ENCODE measurements at regions not wholly inside any gene's neighbourhood (a gene's known extent, or its start where the extent isn't known, plus 50 kb on each side); places are given as distances from the start of the nearest gene placed in this dataset.

DNA sequence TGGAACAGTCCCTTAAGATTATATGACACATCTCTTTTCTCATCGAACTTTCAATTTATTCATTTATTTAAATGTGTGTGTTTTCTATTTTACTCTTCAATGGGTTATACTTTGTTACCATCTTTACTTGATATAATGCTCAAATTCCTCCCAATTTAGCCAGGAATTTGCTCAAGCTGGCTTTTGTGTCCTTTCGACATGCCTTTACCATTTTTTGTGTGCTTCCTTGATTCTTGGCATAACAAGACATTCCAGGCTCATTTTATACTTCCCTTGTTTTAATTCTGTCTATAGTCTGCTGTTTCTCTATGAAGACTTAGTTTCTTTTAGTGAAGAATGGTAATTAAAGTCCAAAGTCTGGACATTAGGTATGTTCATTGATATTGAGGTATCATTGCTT is 315.8 kb downstream of the AEBP2 start:
- TF ChIP-seq, protein P1, sequence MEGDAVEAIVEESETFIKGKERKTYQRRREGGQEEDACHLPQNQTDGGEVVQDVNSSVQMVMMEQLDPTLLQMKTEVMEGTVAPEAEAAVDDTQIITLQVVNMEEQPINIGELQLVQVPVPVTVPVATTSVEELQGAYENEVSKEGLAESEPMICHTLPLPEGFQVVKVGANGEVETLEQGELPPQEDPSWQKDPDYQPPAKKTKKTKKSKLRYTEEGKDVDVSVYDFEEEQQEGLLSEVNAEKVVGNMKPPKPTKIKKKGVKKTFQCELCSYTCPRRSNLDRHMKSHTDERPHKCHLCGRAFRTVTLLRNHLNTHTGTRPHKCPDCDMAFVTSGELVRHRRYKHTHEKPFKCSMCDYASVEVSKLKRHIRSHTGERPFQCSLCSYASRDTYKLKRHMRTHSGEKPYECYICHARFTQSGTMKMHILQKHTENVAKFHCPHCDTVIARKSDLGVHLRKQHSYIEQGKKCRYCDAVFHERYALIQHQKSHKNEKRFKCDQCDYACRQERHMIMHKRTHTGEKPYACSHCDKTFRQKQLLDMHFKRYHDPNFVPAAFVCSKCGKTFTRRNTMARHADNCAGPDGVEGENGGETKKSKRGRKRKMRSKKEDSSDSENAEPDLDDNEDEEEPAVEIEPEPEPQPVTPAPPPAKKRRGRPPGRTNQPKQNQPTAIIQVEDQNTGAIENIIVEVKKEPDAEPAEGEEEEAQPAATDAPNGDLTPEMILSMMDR (IDR thresholded peaks at IDR 0.05; ENCODE audit: insufficient read depth, low read length, severe bottlenecking): no peak
- FAIRE-seq: no peak
- no peaks in the 10 kb centered on the region for H3K36me3 ChIP-seq (ENCODE audit: control insufficient read depth, insufficient read depth, low read length)
- no peak for DNase-seq (ENCODE audit: low read depth)
- no peak overlapping the region for H3K4me3 ChIP-seq (ENCODE audit: low read depth, low read length)
- H3K27me3 ChIP-seq (ENCODE audit: control insufficient read depth, insufficient read depth, low read length): no peaks in the 10 kb centered on the region

- FAIRE-seq (no peak), DNase-seq (ENCODE audit: low read depth) (peak; percentile 45)
- TF ChIP-seq, protein P1 (IDR thresholded peaks at IDR 0.05; ENCODE audit: insufficient read depth, low read length, severe bottlenecking): peak; percentile 56
- no peaks in the 10 kb centered on the region for H3K27me3 ChIP-seq (ENCODE audit: control insufficient read depth, insufficient read depth, low read length)
- H3K36me3 ChIP-seq (ENCODE audit: control insufficient read depth, insufficient read depth, low read length): no peaks in the 10 kb centered on the region
- H3K4me3 ChIP-seq (ENCODE audit: low read depth, low read length): no peak overlapping the region
Measured at GRCh38 chr12:19757317-19757877, 318.1 kb downstream of the AEBP2 start.

- Histone ChIP-seq H3K4me3 (ENCODE audit: low read depth, low read length) (no peak overlapping the region), H3K36me3 (ENCODE audit: control insufficient read depth, insufficient read depth, low read length) (no peaks in the 10 kb centered on the region), H3K27me3 (ENCODE audit: control insufficient read depth, insufficient read depth, low read length) (no peaks in the 10 kb centered on the region)
- peak; percentile 71 for DNase-seq (ENCODE audit: low read depth)
- TF ChIP-seq, protein P1 (IDR thresholded peaks at IDR 0.05; ENCODE audit: insufficient read depth, low read length, severe bottlenecking): no peak
- FAIRE-seq: no peak
Measured at GRCh38 chr12:19759227-19759626, 319.9 kb downstream of the AEBP2 start.

GRCh38 chr12:19760611-19761010 is 321.3 kb downstream of the AEBP2 start:
- no peak for DNase-seq (ENCODE audit: low read depth)
- no peaks in the 10 kb centered on the region for H3K36me3 ChIP-seq (ENCODE audit: control insufficient read depth, insufficient read depth, low read length)
- FAIRE-seq: no peak

GRCh38 chr12:19761463-19761862 is 322.2 kb downstream of the AEBP2 start:
- no peak for FAIRE-seq
- Histone ChIP-seq H3K27me3 (ENCODE audit: control insufficient read depth, insufficient read depth, low read length) (no peaks in the 10 kb centered on the region), H3K4me3 (ENCODE audit: low read depth, low read length) (no peak overlapping the region), H3K36me3 (ENCODE audit: control insufficient read depth, insufficient read depth, low read length) (no peaks in the 10 kb centered on the region)
- no peak for DNase-seq (ENCODE audit: low read depth)
- TF ChIP-seq, protein P1 (IDR thresholded peaks at IDR 0.05; ENCODE audit: insufficient read depth, low read length, severe bottlenecking): no peak

More at GRCh38 chr12:19760611-19761010, 321.3 kb downstream of the AEBP2 start:
- TF ChIP-seq, protein P1 (IDR thresholded peaks at IDR 0.05; ENCODE audit: insufficient read depth, low read length, severe bottlenecking): no peak
- no peak overlapping the region for H3K4me3 ChIP-seq (ENCODE audit: low read depth, low read length)
- H3K27me3 ChIP-seq (ENCODE audit: control insufficient read depth, insufficient read depth, low read length): no peaks in the 10 kb centered on the region

- Histone ChIP-seq H3K36me3 (ENCODE audit: control insufficient read depth, insufficient read depth, low read length) (no peaks in the 10 kb centered on the region), H3K27me3 (ENCODE audit: control insufficient read depth, insufficient read depth, low read length) (no peaks in the 10 kb centered on the region), H3K4me3 (ENCODE audit: low read depth, low read length) (no peak overlapping the region)
- no peak for DNase-seq (ENCODE audit: low read depth)
- TF ChIP-seq, protein P1 (IDR thresholded peaks at IDR 0.05; ENCODE audit: insufficient read depth, low read length, severe bottlenecking): no peak
- FAIRE-seq: no peak
Measured at GRCh38 chr12:19763488-19763887, 324.2 kb downstream of the AEBP2 start.

Data from bronchial epithelial cell (primary cell).